ENCODE measurements at regions not wholly inside any gene's neighbourhood (a gene's known extent, or its start where the extent isn't known, plus 50 kb on each side); places are given as distances from the start of the nearest gene placed in this dataset.

GRCh38 chr13:70908795-70909194 lies 800.5 kb upstream of the KLHL1 start (continued):
- TF ChIP-seq INSM2 (tag by site-specific recombination; IDR thresholded peaks at IDR 0.05) (no peak), ZNF433 (tag by site-specific recombination; IDR thresholded peaks at IDR 0.05; ENCODE audit: low read depth) (no peak), ZNF324 (tag by site-specific recombination; IDR thresholded peaks at IDR 0.05) (no peak)

- ChIA-PET CTCF (no interaction called here), POLR2A (no interaction called here)
- Histone ChIP-seq H3K9me3 (ENCODE audit: control insufficient read depth, insufficient read depth, low read depth, low read length) (no peaks in the 10 kb centered on the region), H3K4me3 (ENCODE audit: low read depth, low read length) (no peak overlapping the region), H3K4me1 (ENCODE audit: control insufficient read depth, insufficient read depth, low read length) (no peaks in the 10 kb centered on the region), H3K36me3 (ENCODE audit: control insufficient read depth in 2 of 2, insufficient read depth in 1 of 2, low read length in 2 of 2) (no peaks in the 10 kb centered on the region), H3K27ac (ENCODE audit: extremely low read depth, low read depth, low read length) (no peak overlapping the region)
- TF ChIP-seq KLF1 (tag by site-specific recombination; IDR thresholded peaks at IDR 0.05): no peak
- no peak for TF ChIP-seq PRDM1 (tag by site-specific recombination; IDR thresholded peaks at IDR 0.05)
- TF ChIP-seq GLIS1 (tag by site-specific recombination; IDR thresholded peaks at IDR 0.05): no peak
- no peak for TF ChIP-seq ZNF837 (tag by site-specific recombination; IDR thresholded peaks at IDR 0.05)
- TF ChIP-seq ZXDB (tag by site-specific recombination; IDR thresholded peaks at IDR 0.05): no peak
- no peak for TF ChIP-seq SETDB1 (IDR thresholded peaks at IDR 0.05; ENCODE audit: insufficient read length, low read length)
These were observed 796.8 kb upstream of the KLHL1 start for GRCh38 chr13:70905035-70905434.

- Histone ChIP-seq H3K4me1 (ENCODE audit: control insufficient read depth, insufficient read depth, low read length) (no peaks in the 10 kb centered on the region), H3K4me3 (ENCODE audit: low read depth, low read length) (no peak overlapping the region), H3K36me3 (ENCODE audit: control insufficient read depth in 2 of 2, insufficient read depth in 1 of 2, low read length in 2 of 2) (no peaks in the 10 kb centered on the region), H3K9me3 (ENCODE audit: control insufficient read depth, insufficient read depth, low read depth, low read length) (no peaks in the 10 kb centered on the region), H3K27ac (ENCODE audit: extremely low read depth, low read depth, low read length) (no peak overlapping the region)
- TF ChIP-seq MEIS1 (CRISPR knock-in tag; IDR thresholded peaks at IDR 0.05; ENCODE audit: borderline replicate concordance): no peak
- TF ChIP-seq ZNF248 (tag by site-specific recombination; IDR thresholded peaks at IDR 0.05): no peak
- TF ChIP-seq ZNF202 (tag by site-specific recombination; IDR thresholded peaks at IDR 0.05; ENCODE audit: borderline replicate concordance): no peak
- no peak for TF ChIP-seq ZNF266 (tag by site-specific recombination; IDR thresholded peaks at IDR 0.05; ENCODE audit: low read depth)
- no peak for TF ChIP-seq KLF9 (tag by site-specific recombination; IDR thresholded peaks at IDR 0.05; ENCODE audit: low read depth)
- no peak for TF ChIP-seq ZNF274 (IDR thresholded peaks at IDR 0.05; ENCODE audit: low read length)
- no peak for TF ChIP-seq ZNF274 (tag by site-specific recombination; IDR thresholded peaks at IDR 0.05; ENCODE audit: borderline replicate concordance)
- no peak for TF ChIP-seq ZNF610 (tag by site-specific recombination; IDR thresholded peaks at IDR 0.05; ENCODE audit: borderline replicate concordance)
- no peak for TF ChIP-seq ZNF214 (tag by site-specific recombination; IDR thresholded peaks at IDR 0.05; ENCODE audit: borderline replicate concordance)
- TF ChIP-seq ZNF747 (tag by site-specific recombination; IDR thresholded peaks at IDR 0.05): no peak
- TF ChIP-seq ZNF362 (tag by site-specific recombination; IDR thresholded peaks at IDR 0.05): no peak
- no peak for TF ChIP-seq ZSCAN30 (tag by site-specific recombination; IDR thresholded peaks at IDR 0.05)
- TF ChIP-seq ZNF280D (tag by site-specific recombination; IDR thresholded peaks at IDR 0.05): no peak
- no peak for TF ChIP-seq ZNF624 (tag by site-specific recombination; IDR thresholded peaks at IDR 0.05)
- no peak for TF ChIP-seq HOXA7 (CRISPR knock-in tag; IDR thresholded peaks at IDR 0.05; ENCODE audit: borderline replicate concordance)
- POLR2A ChIA-PET: no interaction called here
- CTCF ChIA-PET: no interaction called here
These were observed 787.9 kb upstream of the KLHL1 start for GRCh38 chr13:70896136-70896535.

Data from HEK293 (cell line).